ENCODE measurements at regions not wholly inside any gene's neighbourhood (a gene's known extent, or its start where the extent isn't known, plus 50 kb on each side); places are given as distances from the start of the nearest gene placed in this dataset.

DNA sequence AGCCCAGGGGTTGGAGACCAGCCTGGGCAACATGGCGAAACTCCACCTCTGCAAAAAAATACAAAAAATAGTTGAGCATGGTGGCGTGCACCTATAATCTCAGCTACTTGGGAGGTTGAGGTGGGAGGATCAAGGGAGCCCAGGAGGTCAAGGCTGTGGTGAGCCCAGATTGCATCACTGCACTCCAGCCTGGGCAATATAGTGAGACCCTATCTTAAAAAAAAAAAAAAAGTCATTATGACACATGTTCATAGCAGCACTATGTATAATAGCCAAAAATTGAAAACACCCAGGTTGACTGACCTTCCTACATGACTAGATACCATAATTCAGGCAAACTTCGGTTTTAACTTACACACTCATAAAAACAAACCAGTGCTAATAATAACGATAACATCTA is 90.8 kb upstream of the RBPJ start:
- no peak for TF ChIP-seq POLR2A (IDR thresholded peaks at IDR 0.05)
- TF ChIP-seq, protein P1, sequence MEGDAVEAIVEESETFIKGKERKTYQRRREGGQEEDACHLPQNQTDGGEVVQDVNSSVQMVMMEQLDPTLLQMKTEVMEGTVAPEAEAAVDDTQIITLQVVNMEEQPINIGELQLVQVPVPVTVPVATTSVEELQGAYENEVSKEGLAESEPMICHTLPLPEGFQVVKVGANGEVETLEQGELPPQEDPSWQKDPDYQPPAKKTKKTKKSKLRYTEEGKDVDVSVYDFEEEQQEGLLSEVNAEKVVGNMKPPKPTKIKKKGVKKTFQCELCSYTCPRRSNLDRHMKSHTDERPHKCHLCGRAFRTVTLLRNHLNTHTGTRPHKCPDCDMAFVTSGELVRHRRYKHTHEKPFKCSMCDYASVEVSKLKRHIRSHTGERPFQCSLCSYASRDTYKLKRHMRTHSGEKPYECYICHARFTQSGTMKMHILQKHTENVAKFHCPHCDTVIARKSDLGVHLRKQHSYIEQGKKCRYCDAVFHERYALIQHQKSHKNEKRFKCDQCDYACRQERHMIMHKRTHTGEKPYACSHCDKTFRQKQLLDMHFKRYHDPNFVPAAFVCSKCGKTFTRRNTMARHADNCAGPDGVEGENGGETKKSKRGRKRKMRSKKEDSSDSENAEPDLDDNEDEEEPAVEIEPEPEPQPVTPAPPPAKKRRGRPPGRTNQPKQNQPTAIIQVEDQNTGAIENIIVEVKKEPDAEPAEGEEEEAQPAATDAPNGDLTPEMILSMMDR (IDR thresholded peaks at IDR 0.05), result no peak

Data from testis (tissue), 2 donors.